ENCODE measurements at regions not wholly inside any gene's neighbourhood (a gene's known extent, or its start where the extent isn't known, plus 50 kb on each side); places are given as distances from the start of the nearest gene placed in this dataset.

GRCh38 chr5:27482663-27483062, 444.3 kb upstream of the CDH9 start:
- TF ChIP-seq ZNF565 (CRISPR knock-in tag; conservative IDR thresholded peaks at IDR 0.05; ENCODE audit: low read depth) (no peak), PATZ1 (CRISPR knock-in tag; IDR thresholded peaks at IDR 0.05; ENCODE audit: borderline replicate concordance) (no peak), CREB5 (CRISPR knock-in tag; IDR thresholded peaks at IDR 0.05; ENCODE audit: low read depth) (no peak), ARNTL (CRISPR knock-in tag; IDR thresholded peaks at IDR 0.05; ENCODE audit: borderline replicate concordance, low read depth) (no peak), ZNF8 (CRISPR knock-in tag; IDR thresholded peaks at IDR 0.05) (no peak), TSHZ2 (CRISPR knock-in tag; IDR thresholded peaks at IDR 0.05) (no peak)

Measured in SK-N-SH treated with all-trans-retinoic acid at 6 μM for 48 hours (cell line).